ENCODE measurements at regions not wholly inside any gene's neighbourhood (a gene's known extent, or its start where the extent isn't known, plus 50 kb on each side); places are given as distances from the start of the nearest gene placed in this dataset.
A peak's percentile ranks its signal among the peaks of the same experiment; 100 is the strongest.

- DNase-seq (ENCODE audit: low read depth) = no peak
These were observed 104.3 kb upstream of the ARL4C start for GRCh38 chr2:234601213-234601612.

DNA sequence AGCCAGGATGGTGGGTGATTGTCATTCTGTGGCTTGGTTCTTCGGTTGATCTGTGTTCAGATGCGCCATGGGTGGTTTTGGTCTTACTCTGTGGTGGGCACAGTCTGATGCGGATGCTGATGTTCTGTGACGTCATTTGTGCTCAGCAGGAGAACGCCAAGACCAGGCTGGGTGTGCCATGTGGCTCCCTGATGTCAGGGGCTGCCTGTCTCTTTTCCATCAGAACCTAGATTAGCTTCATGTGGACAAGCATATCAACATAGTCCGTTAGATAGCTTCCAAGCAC is 100.6 kb upstream of the ARL4C start:
- DNase-seq (ENCODE audit: low read depth) = no peak

- no peak for DNase-seq (ENCODE audit: low read depth)
These were observed 100.1 kb upstream of the ARL4C start for GRCh38 chr2:234596696-234597575.

GRCh38 chr2:234595829-234596228 is 98.9 kb upstream of the ARL4C start:
- DNase-seq (ENCODE audit: low read depth) = peak; percentile 96

- DNase-seq (ENCODE audit: low read depth) = no peak
These were observed 97.8 kb upstream of the ARL4C start for GRCh38 chr2:234594715-234595114.

DNA sequence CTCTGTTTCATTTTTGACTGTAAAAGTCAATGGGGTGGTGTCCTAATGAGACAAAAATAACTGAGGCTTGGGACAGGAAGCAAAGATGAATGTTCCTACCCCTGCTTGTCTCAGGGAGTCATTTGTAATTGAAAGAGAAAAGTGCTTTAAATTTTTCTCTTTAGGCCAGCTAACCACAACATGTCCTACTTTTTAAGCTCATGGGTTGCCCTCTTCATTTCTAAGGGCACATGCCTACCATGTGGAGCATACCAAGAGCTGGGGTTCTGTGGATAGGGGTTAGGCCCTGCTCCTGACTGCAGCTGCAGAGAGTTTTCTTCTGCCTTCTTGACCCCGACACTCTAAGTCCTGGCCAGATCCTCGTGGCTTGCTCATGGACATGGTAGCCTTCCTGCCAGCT is 96.8 kb upstream of the ARL4C start:
- DNase-seq (ENCODE audit: low read depth) = peak; percentile 78

GRCh38 chr2:234592541-234592940 is 95.7 kb upstream of the ARL4C start:
- no peak for DNase-seq (ENCODE audit: low read depth)

DNA sequence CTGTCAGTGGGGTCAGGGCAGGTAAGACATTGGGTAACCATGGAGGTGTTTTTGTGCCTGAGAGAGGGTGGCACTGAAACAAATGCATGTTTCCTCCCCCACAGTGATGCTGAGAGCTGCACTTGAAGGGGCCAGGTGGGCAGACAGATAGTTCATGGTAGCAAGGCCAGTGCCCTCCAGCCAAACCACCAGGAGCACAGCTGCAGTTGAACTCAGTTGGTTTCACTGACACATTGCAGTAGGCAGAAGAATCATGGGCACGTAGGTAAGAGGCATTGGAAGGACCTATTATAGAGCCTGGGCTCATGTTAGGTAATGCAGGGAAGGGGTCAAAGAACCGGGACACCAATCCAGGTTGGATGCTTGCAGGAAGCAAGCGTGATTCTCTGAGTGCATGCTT is 93.2 kb upstream of the ARL4C start:
- DNase-seq (ENCODE audit: low read depth) = no peak

DNA sequence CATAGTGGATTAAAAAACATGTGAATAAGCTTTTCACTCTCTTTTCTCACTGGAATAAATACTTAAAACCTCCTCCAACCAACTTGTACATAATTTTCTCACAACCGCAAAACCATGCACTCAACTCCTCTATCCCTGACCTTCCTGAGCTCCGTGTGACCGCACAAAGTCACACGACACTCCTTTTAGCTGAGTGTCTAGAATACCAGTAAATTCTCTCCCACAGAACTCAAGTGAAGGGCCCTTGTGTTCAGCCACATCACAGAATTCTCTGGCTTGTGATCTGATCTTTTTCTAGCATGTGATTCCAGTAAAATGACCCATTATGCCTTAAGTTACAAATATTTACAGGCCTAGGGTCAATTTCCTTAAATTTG is 91.2 kb upstream of the ARL4C start:
- DNase-seq (ENCODE audit: low read depth) = no peak

DNA sequence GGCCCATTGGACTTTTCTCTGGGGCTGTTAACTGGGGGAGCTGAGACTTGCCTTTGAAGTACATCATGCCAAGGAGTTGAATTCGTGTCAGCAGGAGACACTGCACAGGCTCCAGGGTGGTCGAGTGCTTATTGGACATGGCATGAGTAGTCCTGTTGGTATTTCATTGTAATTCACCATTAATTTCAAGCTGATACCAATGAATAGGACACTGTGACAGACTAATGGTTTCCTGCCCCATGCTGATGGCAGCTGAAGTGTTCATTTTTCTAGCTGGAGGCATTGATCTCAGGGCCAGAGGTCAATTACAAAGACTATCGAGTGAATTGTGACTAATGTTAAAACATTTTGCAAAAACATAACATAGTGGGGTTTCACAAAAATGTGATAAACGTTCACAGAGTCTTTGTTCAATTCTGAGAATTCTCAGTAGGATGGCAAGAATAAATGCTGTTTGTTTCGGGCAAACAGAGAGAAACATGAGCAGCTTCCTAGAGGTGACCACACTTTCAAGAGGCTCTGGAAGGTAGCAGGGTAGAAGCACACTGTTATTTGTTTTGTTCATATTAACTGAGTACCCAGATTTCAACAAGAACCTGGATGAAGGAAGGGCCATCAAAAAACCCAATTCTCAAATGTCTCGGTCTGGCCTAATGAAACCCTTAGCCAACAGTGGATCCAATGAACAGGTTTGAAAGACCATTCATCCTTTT is 90.6 kb upstream of the ARL4C start:
- no peak for DNase-seq (ENCODE audit: low read depth)

- no peak for DNase-seq (ENCODE audit: low read depth)
These were observed 86.5 kb upstream of the ARL4C start for GRCh38 chr2:234583331-234583730.

- DNase-seq (ENCODE audit: low read depth) = no peak
These were observed 83.8 kb upstream of the ARL4C start for GRCh38 chr2:234580686-234581085.

GRCh38 chr2:234579231-234579962 is 82.5 kb upstream of the ARL4C start:
- no peak for DNase-seq (ENCODE audit: low read depth)

DNA sequence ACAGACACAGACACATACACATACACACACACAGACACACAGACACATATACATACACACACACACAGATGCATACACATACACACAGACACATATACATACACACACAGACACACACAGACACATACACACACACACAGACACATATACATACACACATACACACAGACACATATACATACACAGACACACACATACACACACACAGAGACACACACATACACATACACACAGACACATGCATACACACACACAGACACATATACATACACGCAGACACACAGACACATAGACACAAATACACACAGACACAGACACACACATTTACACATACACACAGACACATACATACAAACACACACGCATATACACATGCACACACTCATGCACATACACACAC is 81.5 kb upstream of the ARL4C start:
- DNase-seq (ENCODE audit: low read depth) = no peak

- DNase-seq (ENCODE audit: low read depth) = no peak
These were observed 80.3 kb upstream of the ARL4C start for GRCh38 chr2:234577191-234577590.

DNA sequence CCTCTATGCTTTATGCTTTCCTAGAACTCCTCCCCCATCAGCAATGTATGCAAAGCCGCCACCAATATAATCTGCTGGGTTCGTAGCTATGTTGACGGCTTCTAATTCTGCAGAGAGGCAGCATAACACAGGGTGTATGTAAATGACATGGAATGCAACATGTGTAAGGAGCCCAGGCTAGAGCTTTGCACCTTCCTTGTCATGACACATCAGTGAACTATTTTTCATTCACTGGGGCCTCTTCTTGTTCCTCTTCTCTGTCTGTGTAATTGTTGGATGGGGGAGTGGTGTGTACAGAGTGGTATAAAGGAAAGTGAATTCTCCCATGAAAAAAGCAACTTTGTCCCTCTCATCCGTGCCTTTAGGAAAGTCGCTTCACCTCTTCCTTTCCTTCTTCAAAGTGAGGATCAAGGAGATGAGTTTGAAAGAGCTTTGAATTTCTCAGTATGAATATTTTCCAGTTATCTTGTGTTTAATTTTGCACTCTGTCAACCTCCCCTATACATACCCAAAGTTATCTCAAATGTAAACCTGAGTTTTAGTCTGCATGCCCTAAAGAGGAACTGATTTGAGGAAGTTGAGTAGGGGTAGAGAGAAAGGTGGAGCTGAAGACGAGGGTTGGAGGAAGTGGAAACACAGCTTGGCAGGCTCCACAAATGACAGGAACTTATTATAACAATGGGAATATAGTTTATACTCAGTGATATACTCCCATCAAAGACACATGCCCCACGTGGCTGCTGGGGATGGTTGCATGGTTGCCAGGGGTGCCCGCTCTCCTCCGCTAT is 74.9 kb upstream of the ARL4C start:
- DNase-seq (ENCODE audit: low read depth) = peak; percentile 34

DNA sequence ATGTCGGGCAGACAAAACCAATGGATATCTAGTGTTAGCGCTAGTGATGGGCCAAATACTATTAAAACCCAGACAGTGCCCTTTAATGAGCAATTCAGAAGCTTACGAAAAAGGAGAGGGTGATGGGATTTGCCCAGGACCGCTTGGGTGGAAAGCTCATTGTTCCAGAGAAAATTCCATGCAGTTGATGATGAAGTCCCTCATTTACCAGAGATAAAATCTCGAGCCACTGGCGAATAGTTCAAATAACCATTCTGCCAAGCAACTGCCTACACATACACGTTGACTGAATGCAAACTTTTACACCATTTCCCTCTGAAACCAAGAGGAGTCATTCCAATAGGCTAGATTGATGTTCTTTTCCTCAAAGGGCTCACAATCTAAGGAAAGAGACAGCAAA is 73.6 kb upstream of the ARL4C start:
- no peak for DNase-seq (ENCODE audit: low read depth)

DNA sequence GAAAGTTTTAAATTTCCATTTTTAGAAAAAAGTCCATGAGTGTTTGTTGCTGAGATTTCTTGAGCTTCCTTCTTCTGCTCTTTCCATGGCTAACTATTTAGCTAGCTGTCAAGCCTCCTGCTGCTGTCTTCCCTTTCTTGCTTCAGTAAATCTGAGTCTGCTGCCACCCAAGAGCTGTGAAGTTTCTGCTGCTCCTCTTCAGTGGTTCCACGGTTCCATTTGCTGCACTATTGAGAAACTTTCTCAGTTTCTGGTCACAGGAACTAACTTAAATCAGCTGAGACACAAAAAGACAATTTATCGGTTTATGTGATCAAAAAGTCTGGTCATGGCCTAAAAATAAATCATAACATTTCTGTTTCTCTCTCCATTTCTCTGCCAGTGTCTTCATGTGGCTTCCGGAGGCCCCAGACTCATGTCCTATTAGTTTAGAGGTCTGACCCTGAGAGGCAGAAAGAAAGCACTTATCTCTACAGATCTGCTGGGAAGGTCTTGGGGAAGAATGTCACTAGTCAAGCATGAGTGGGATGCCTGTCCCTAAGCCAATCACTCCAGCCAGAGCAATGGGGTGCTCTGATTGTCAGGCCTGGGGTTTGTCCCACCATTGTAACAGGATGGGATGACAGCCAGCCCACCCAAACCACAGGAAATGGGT is 73.0 kb upstream of the ARL4C start:
- no peak for DNase-seq (ENCODE audit: low read depth)

GRCh38 chr2:234566622-234567021 is 69.7 kb upstream of the ARL4C start:
- peak; percentile 52 for DNase-seq (ENCODE audit: low read depth)

GRCh38 chr2:234565842-234566619 is 69.2 kb upstream of the ARL4C start:
- peak; percentile 14 for DNase-seq (ENCODE audit: low read depth)

- no peak for DNase-seq (ENCODE audit: low read depth)
These were observed 68.3 kb upstream of the ARL4C start for GRCh38 chr2:234565201-234565600.

Data from amniotic epithelial cell (primary cell).